A549 (cell line): ENCODE measurements at regions not wholly inside any gene's neighbourhood (a gene's known extent, or its start where the extent isn't known, plus 50 kb on each side); places are given as distances from the start of the nearest gene placed in this dataset.

ENCODE experiments used
- ATAC-seq, 2 experiments: fragments of 200-7000 bp in 1 of 2; fragments of >200 bp in 1 of 2; cut with Nextera tagmentation in 1 of 2; cut with Tn5 transposase in 1 of 2; 3 replicates each; pipeline versions ENCODE4 v1.8.0 to v1.9.1; 2018 to 2020; ENCODE audit warnings: mild to moderate bottlenecking in 1 of 2, moderate library complexity in 1 of 2
- CTCF ChIA-PET: fragments of 300-600 bp; sonication (Branson Sonifier 250); formaldehyde crosslinking; extraction: SDS; loops from one replicate; lab custom pipeline; 2021; ENCODE audit warnings: antibody characterized with exemption, inconsistent platforms; lab: Yijun Ruan, JAX
- POLR2A ChIA-PET: fragments of 350-600 bp; formaldehyde crosslinking; extraction: SDS; loops from one replicate; lab custom pipeline; 2021; ENCODE audit warnings: antibody characterized with exemption, inconsistent platforms; lab: Yijun Ruan, JAX
- DNase-seq, 2 experiments: peaks; one replicate each; pipeline versions ENCODE4 v3.0.0 to v3.0.0-alpha.2; 2011 to 2016; ENCODE audit warnings: low read depth in 1 of 2, low spot score in 1 of 2
- FAIRE-seq: peaks from 2 replicates; lab custom pipeline; 2011; peaks lifted over from hg19 to GRCh38; lab: Jason Lieb, UNC
- H3K27ac ChIP-seq, 2 experiments: fragments of >200 bp; sonication (Bioruptor Twin); formaldehyde crosslinking; 3 replicates each; pipeline ENCODE4 v1.5.1; 2016 to 2017
- H3K4me1 ChIP-seq: fragments of >200 bp; sonication (Bioruptor Twin); formaldehyde crosslinking; 3 replicates; pipeline ENCODE4 v1.6.1; 2016
- H3K4me2 ChIP-seq: fragments of >200 bp; sonication (Bioruptor Twin); formaldehyde crosslinking; 3 replicates; pipeline ENCODE4 v1.6.1; 2016
- H3K4me3 ChIP-seq: fragments of >200 bp; sonication (Bioruptor Twin); formaldehyde crosslinking; 3 replicates; pipeline ENCODE4 v1.5.1; 2016
- H3K9me3 ChIP-seq: fragments of >200 bp; sonication (Bioruptor Twin); formaldehyde crosslinking; 3 replicates; pipeline ENCODE4 v1.6.1; 2016
- ATOH8 ChIP-seq: fragments of 250-450 bp; sonication (Bioruptor Pico); IDR thresholded peaks from 2 replicates; pipeline ENCODE4 v1.5.0; 2020; ENCODE audit warnings: low read depth, mild to moderate bottlenecking, moderate library complexity
- BCL3 ChIP-seq: fragments of >200 bp; sonication (Bioruptor Twin); formaldehyde crosslinking; IDR thresholded peaks from 3 replicates; pipeline ENCODE4 v1.6.1; 2016
- CBX8 ChIP-seq: fragments of 200-600 bp; sonication (generic); IDR thresholded peaks from 2 replicates; pipeline ENCODE4 v1.6.1; 2016
- CEBPB ChIP-seq, 2 experiments: fragments of >200 bp in 1 of 2; sonication (Bioruptor Twin) in 1 of 2; formaldehyde crosslinking in 1 of 2; IDR thresholded peaks; 2 replicates each; pipeline ENCODE4 v1.6.1; 2012 to 2016
- ELK1 ChIP-seq: fragments of 150-350 bp; IDR thresholded peaks from 2 replicates; pipeline ENCODE4 v1.6.1; 2014; ENCODE audit warnings: low read depth, mild to moderate bottlenecking, low read length
- ESRRA ChIP-seq: fragments of 150-350 bp; IDR thresholded peaks from 2 replicates; pipeline ENCODE4 v1.6.1; 2014; ENCODE audit warnings: mild to moderate bottlenecking, low read length, borderline replicate concordance
- FOSL2 ChIP-seq, 2 experiments: fragments of 450-650 bp in 1 of 2; fragments of >200 bp in 1 of 2; sonication (Bioruptor Twin) in 1 of 2; formaldehyde crosslinking; IDR thresholded peaks; 2 replicates each; pipeline versions ENCODE4 v1.5.0 to v1.6.1; 2016 to 2020; ENCODE audit warnings: mild to moderate bottlenecking in 1 of 2, moderate library complexity in 1 of 2
- FOXS1 ChIP-seq: fragments of 250-450 bp; sonication (Bioruptor Pico); IDR thresholded peaks from 2 replicates; pipeline ENCODE4 v1.5.0; 2020; ENCODE audit warnings: mild to moderate bottlenecking, moderate library complexity
- HOXA7 ChIP-seq: fragments of 250-450 bp; sonication (Bioruptor Pico); IDR thresholded peaks from 2 replicates; pipeline ENCODE4 v1.5.0; 2020; ENCODE audit warnings: mild to moderate bottlenecking, moderate library complexity
- HOXB13 ChIP-seq: fragments of 250-450 bp; sonication (Bioruptor Pico); IDR thresholded peaks from 2 replicates; pipeline ENCODE4 v1.5.0; 2020; ENCODE audit warnings: low read depth, mild to moderate bottlenecking, moderate library complexity
- MAZ ChIP-seq: fragments of 150-350 bp; IDR thresholded peaks from 2 replicates; pipeline ENCODE4 v1.6.1; 2014; ENCODE audit warnings: antibody characterized with exemption, low read depth, low read length, borderline replicate concordance
- NFE2L2 ChIP-seq: fragments of 150-350 bp; conservative IDR thresholded peaks from 2 replicates; pipeline ENCODE4 v1.6.1; 2014; ENCODE audit warnings: low read length
- PHF8 ChIP-seq: fragments of 200-600 bp; sonication (generic); IDR thresholded peaks from 2 replicates; pipeline ENCODE4 v1.6.1; 2016; ENCODE audit warnings: low read depth, mild to moderate bottlenecking, antibody characterized with exemption, moderate library complexity, borderline replicate concordance
- POLR2A ChIP-seq: IDR thresholded peaks from 2 replicates; pipeline ENCODE4 v1.6.1; 2012; ENCODE audit warnings: mild to moderate bottlenecking, low read length
- RFX5 ChIP-seq: fragments of 450-650 bp; IDR thresholded peaks from 2 replicates; pipeline ENCODE4 v1.7.1; 2014; ENCODE audit warnings: antibody characterized with exemption, mild to moderate bottlenecking, moderate library complexity
- RNF2 ChIP-seq: fragments of 200-600 bp; sonication (generic); IDR thresholded peaks from 2 replicates; pipeline ENCODE4 v1.6.1; 2016; ENCODE audit warnings: low read depth, mild to moderate bottlenecking, antibody characterized with exemption, moderate library complexity, borderline replicate concordance
- TP53 ChIP-seq: fragments of 250-450 bp; sonication (Bioruptor Pico); IDR thresholded peaks from 2 replicates; pipeline ENCODE4 v1.5.0; 2021; ENCODE audit warnings: mild to moderate bottlenecking, moderate library complexity
- ZC3H11A ChIP-seq: fragments of 450-650 bp; IDR thresholded peaks from 2 replicates; pipeline ENCODE4 v1.6.1; 2014; ENCODE audit warnings: antibody characterized with exemption, mild to moderate bottlenecking
- WGBS: methylation state at CpG from one replicate; pipeline ENCODE4 v1.1.6; 2017; ENCODE audit errors: missing lambda C conversion rate; 5-methylcytosine and 5-hydroxymethylcytosine counted together
- TF ChIP-seq, protein P1 (sequence below): fragments of >200 bp; sonication (Bioruptor Twin); formaldehyde crosslinking; IDR thresholded peaks from 2 replicates; pipeline ENCODE4 v1.6.1; 2016

- H3K4me1 ChIP-seq = no peaks in the 10 kb centered on the region
- CTCF ChIA-PET = interaction anchor here (0.6 kb wide), 1 partner anchor 48 kb away, joined by 3 read pairs; no protein-coding TSS in a partner anchor
- no peak for DNase-seq
- ATAC-seq = no peak
- no peak overlapping the region for H3K27ac ChIP-seq
- no peak for FAIRE-seq
- POLR2A ChIA-PET = no interaction called here
- no peak overlapping the region for H3K4me2 ChIP-seq
- no peaks in the 10 kb centered on the region for H3K9me3 ChIP-seq
- no peak for TF ChIP-seq TP53 (CRISPR knock-in tag)
- TF ChIP-seq HOXB13 = no peak
- no peak for TF ChIP-seq POLR2A
- no peak for TF ChIP-seq CEBPB (IDR thresholded peaks at IDR 0.05)
- no peak for TF ChIP-seq ZC3H11A
- WGBS = 8% methylated on average over 2 of the region's 2 CpGs
- no peak overlapping the region for H3K4me3 ChIP-seq
Observed at GRCh38 chr2:65939687-65940086, 495.2 kb upstream of the MEIS1 start.

GRCh38 chr2:65937379-65938160 lies 497.4 kb upstream of the MEIS1 start:
- Histone ChIP-seq H3K4me3 (no peak overlapping the region), H3K9me3 (no peaks in the 10 kb centered on the region), H3K4me2 (no peak overlapping the region), H3K4me1 (no peaks in the 10 kb centered on the region), H3K27ac (no peak overlapping the region)
- ChIA-PET POLR2A (no interaction called here), CTCF (interaction anchor here (0.7 to 1.2 kb wide), 2 partner anchors 83 to 297 kb away, joined by 3 read pairs; no protein-coding TSS in a partner anchor)
- no peak for TF ChIP-seq RFX5
- TF ChIP-seq FOSL2 (IDR thresholded peaks at IDR 0.05) = no peak
- TF ChIP-seq FOSL2 (CRISPR knock-in tag; IDR thresholded peaks at IDR 0.05) = peak; percentile 5; the same call in 1 of the 2 replicates
- no peak for ATAC-seq
- no peak for FAIRE-seq
- WGBS = 6% methylated on average over 3 of the region's 3 CpGs
- DNase-seq = no peak

- DNase-seq (no peak), ATAC-seq (no peak), FAIRE-seq (no peak)
- no peak overlapping the region for H3K27ac ChIP-seq
- WGBS = 7% methylated on average over 3 of the region's 3 CpGs
- no peak overlapping the region for H3K4me2 ChIP-seq
- CTCF ChIA-PET = no interaction called here
- POLR2A ChIA-PET = no interaction called here
- no peaks in the 10 kb centered on the region for H3K9me3 ChIP-seq
- H3K4me1 ChIP-seq = no peaks in the 10 kb centered on the region
- no peak overlapping the region for H3K4me3 ChIP-seq
- TF ChIP-seq ESRRA = no peak
- TF ChIP-seq HOXA7 (CRISPR knock-in tag) = no peak
- no peak for TF ChIP-seq CBX8
- TF ChIP-seq PHF8 = no peak
Observed at GRCh38 chr2:65934992-65935629, 499.8 kb upstream of the MEIS1 start.

DNA sequence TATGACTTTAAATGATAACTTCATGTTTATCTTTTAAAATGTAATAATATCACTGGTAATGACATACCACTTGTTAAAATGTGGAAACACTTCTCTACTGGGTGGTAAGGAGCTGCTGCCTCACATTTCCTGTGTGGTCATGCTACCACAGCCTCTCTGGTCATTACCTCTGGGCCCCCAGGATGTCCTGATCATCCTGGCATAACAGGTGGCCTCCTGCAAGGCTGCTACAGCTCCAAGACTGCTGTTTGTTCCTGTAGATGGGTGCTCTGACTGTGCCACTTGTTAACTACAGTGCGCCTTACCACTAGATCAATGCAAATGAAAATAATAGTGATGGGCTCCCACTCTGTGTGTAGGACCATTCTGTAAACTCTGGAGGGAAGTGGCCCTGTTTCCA lies 500.2 kb upstream of the SPRED2 start:
- FAIRE-seq = no peak
- POLR2A ChIA-PET = no interaction called here

More for the DNA sequence above, 500.2 kb upstream of the SPRED2 start:
- no peak for DNase-seq
- Histone ChIP-seq H3K4me1 (no peaks in the 10 kb centered on the region), H3K4me2 (no peak overlapping the region), H3K9me3 (no peaks in the 10 kb centered on the region), H3K27ac (no peak overlapping the region), H3K4me3 (no peak overlapping the region)
- WGBS = 7% methylated on average over 1 of the region's 1 CpG
- CTCF ChIA-PET = no interaction called here
- TF ChIP-seq ATOH8 (no peak), BCL3 (no peak), POLR2A (no peak), ELK1 (no peak), ZC3H11A (no peak), HOXA7 (CRISPR knock-in tag) (no peak), RNF2 (no peak), MAZ (no peak), NFE2L2 (no peak), CEBPB (IDR thresholded peaks at IDR 0.05) (no peak), FOXS1 (CRISPR knock-in tag) (no peak)
- TF ChIP-seq, protein P1, sequence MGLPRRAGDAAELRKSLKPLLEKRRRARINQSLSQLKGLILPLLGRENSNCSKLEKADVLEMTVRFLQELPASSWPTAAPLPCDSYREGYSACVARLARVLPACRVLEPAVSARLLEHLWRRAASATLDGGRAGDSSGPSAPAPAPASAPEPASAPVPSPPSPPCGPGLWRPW = no peak
- ATAC-seq = no peak
